Mesenchymal stem cell (in vitro differentiated cells and primary cell): ENCODE measurements at regions not wholly inside any gene's neighbourhood (a gene's known extent, or its start where the extent isn't known, plus 50 kb on each side); places are given as distances from the start of the nearest gene placed in this dataset.

ENCODE experiments used
- DNase-seq: peaks from one replicate; pipeline ENCODE4 v3.0.0-alpha.2; 2013
- H2AFZ ChIP-seq: one replicate; pipeline ENCODE4 v1.6.1; 2013; ENCODE audit warnings: low read depth, mild to moderate bottlenecking, control low read depth, inconsistent platforms, low read length, moderate library complexity
- H2AK5ac ChIP-seq: 2 replicates; pipeline ENCODE4 v1.6.1; 2013; ENCODE audit warnings: low read length, moderate library complexity, mild to moderate bottlenecking, inconsistent platforms; ENCODE audit not compliant: severe bottlenecking
- H2BK120ac ChIP-seq: one replicate; pipeline ENCODE4 v1.6.1; 2013; ENCODE audit warnings: low read depth, mild to moderate bottlenecking, inconsistent platforms, low read length, moderate library complexity
- H2BK12ac ChIP-seq, 2 experiments: one replicate each; pipeline ENCODE4 v1.6.1; 2013; ENCODE audit warnings: inconsistent platforms in 2 of 2, low read length in 2 of 2, mild to moderate bottlenecking in 2 of 2, moderate library complexity in 2 of 2, control low read depth in 1 of 2
- H2BK15ac ChIP-seq: one replicate; pipeline ENCODE4 v1.6.1; 2013; ENCODE audit warnings: mild to moderate bottlenecking, low read depth, inconsistent platforms; ENCODE audit not compliant: poor library complexity, severe bottlenecking
- H2BK5ac ChIP-seq: 2 replicates; pipeline ENCODE4 v1.6.1; 2013; ENCODE audit warnings: low read depth, mild to moderate bottlenecking, low read length, control low read depth, inconsistent platforms; ENCODE audit not compliant: poor library complexity, severe bottlenecking
- H3K14ac ChIP-seq, 2 experiments: one replicate each; pipeline ENCODE4 v1.6.1; 2013; ENCODE audit warnings: inconsistent platforms in 2 of 2, low read length in 2 of 2, control low read depth in 1 of 2, mild to moderate bottlenecking in 1 of 2, moderate library complexity in 1 of 2
- H3K18ac ChIP-seq, 2 experiments: one replicate each; pipeline ENCODE4 v1.6.1; 2013; ENCODE audit warnings: inconsistent platforms in 2 of 2, low read length in 2 of 2, control low read depth in 1 of 2, low read depth in 1 of 2, mild to moderate bottlenecking in 1 of 2
- H3K23ac ChIP-seq, 2 experiments: one replicate each; pipeline ENCODE4 v1.6.1; 2013; ENCODE audit warnings: inconsistent platforms in 2 of 2, low read length in 2 of 2, mild to moderate bottlenecking in 2 of 2, moderate library complexity in 2 of 2, control low read depth in 1 of 2
- H3K27ac ChIP-seq: 2 replicates; pipeline ENCODE4 v1.5.1; 2013; ENCODE audit warnings: mild to moderate bottlenecking, moderate library complexity, low read length, control low read depth, inconsistent platforms; ENCODE audit not compliant: poor library complexity, severe bottlenecking
- H3K27me3 ChIP-seq, 2 experiments: 2 replicates each; pipeline versions ENCODE4 v1.6.1 to v1.7.0; 2013; ENCODE audit warnings: low read length in 2 of 2, mild to moderate bottlenecking in 2 of 2, moderate library complexity in 2 of 2, control low read depth in 1 of 2, inconsistent platforms in 1 of 2; ENCODE audit not compliant: control insufficient read depth in 1 of 2, insufficient read depth in 1 of 2
- H3K36me3 ChIP-seq, 2 experiments: 2 replicates each; pipeline versions ENCODE4 v1.6.1 to v1.7.0; 2013; ENCODE audit warnings: low read length in 2 of 2, control low read depth in 1 of 2, inconsistent platforms in 1 of 2, low read depth in 1 of 2, mild to moderate bottlenecking in 1 of 2; ENCODE audit not compliant: insufficient read depth in 2 of 2, control insufficient read depth in 1 of 2
- H3K4ac ChIP-seq, 2 experiments: one replicate each; pipeline ENCODE4 v1.6.1; 2013; ENCODE audit warnings: inconsistent platforms in 2 of 2, low read length in 2 of 2, mild to moderate bottlenecking in 2 of 2, moderate library complexity in 2 of 2, control low read depth in 1 of 2, low read depth in 1 of 2
- H3K4me1 ChIP-seq: 2 replicates; pipeline ENCODE4 v1.6.1; 2013; ENCODE audit warnings: low read depth, low read length, control low read depth; ENCODE audit not compliant: control insufficient read depth, insufficient read depth
- H3K4me2 ChIP-seq: 2 replicates; pipeline ENCODE4 v1.6.1; 2013; ENCODE audit warnings: low read length, mild to moderate bottlenecking, inconsistent platforms; ENCODE audit not compliant: poor library complexity, severe bottlenecking
- H3K4me3 ChIP-seq, 2 experiments: 2 replicates each; pipeline versions ENCODE4 v1.5.1 to v1.7.0; 2013; ENCODE audit warnings: low read length in 2 of 2, mild to moderate bottlenecking in 2 of 2, control low read depth in 1 of 2, low read depth in 1 of 2; ENCODE audit not compliant: insufficient read depth in 1 of 2
- H3K79me1 ChIP-seq: replicated peaks from 2 replicates; pipeline ENCODE4 v1.6.1; 2013; ENCODE audit warnings: mild to moderate bottlenecking, control low read depth, low read length, inconsistent platforms; ENCODE audit not compliant: poor library complexity, severe bottlenecking
- H3K9ac ChIP-seq: 2 replicates; pipeline ENCODE4 v1.7.0; 2013; ENCODE audit warnings: mild to moderate bottlenecking, low read length, moderate library complexity
- H3K9me3 ChIP-seq: 2 replicates; pipeline ENCODE4 v1.7.0; 2013; ENCODE audit warnings: mild to moderate bottlenecking, low read length; ENCODE audit not compliant: control insufficient read depth
- H4K8ac ChIP-seq: one replicate; pipeline ENCODE4 v1.6.1; 2013; ENCODE audit warnings: inconsistent platforms, mild to moderate bottlenecking, low read length, moderate library complexity
- H4K91ac ChIP-seq: one replicate; pipeline ENCODE4 v1.6.1; 2013; ENCODE audit warnings: mild to moderate bottlenecking, low read length, inconsistent platforms
- WGBS: methylation state at CpG from one replicate; pipeline ENCODE4 v1.1.7; 2013; ENCODE audit warnings: mixed read lengths; 5-methylcytosine and 5-hydroxymethylcytosine counted together

- H4K91ac ChIP-seq, result no peak overlapping the region
- H3K27me3 ChIP-seq, result no peaks in the 10 kb centered on the region
- H3K4ac ChIP-seq, result no peak overlapping the region
- H3K36me3 ChIP-seq, result no peaks in the 10 kb centered on the region
- H2AK5ac ChIP-seq, result no peak overlapping the region
- no peak for DNase-seq
- H2BK15ac ChIP-seq, result no peak overlapping the region
- H2AFZ ChIP-seq, result no peak overlapping the region
- H3K9ac ChIP-seq, result no peak overlapping the region
- peaks cover 3% of the 10 kb centered on the region for H3K9me3 ChIP-seq
- no peak overlapping the region for H3K14ac ChIP-seq
- no peak overlapping the region for H3K4me2 ChIP-seq
- H3K79me1 ChIP-seq, result no peaks in the 10 kb centered on the region
- no peak overlapping the region for H3K18ac ChIP-seq
- H2BK5ac ChIP-seq, result no peak overlapping the region
- no peak overlapping the region for H3K4me3 ChIP-seq
- H4K8ac ChIP-seq, result no peak overlapping the region
- H2BK120ac ChIP-seq, result no peak overlapping the region
- no peak overlapping the region for H3K23ac ChIP-seq
- no peaks in the 10 kb centered on the region for H3K4me1 ChIP-seq
- no peak overlapping the region for H3K27ac ChIP-seq
- no peak overlapping the region for H2BK12ac ChIP-seq
Measured at GRCh38 chr6:66068907-66069306, 361.9 kb upstream of the EYS start.

DNA sequence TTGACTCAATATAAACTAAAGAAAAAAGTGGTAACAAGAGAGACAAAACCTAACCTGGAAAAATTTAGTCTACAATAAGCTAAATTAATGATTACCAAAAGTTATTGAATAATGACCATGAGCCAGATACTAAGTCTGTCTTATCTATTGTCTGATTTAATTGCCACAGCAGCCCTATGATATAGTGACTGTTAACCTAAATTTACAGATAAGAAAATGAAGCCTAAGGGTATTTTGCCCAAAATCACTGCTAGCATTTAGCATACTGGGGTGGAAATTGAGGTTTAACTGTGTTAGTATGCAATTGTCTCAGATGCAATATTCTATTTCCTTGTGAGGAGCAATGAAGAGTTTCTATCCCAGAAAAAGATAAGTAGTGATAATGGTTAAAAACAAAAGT lies 361.0 kb upstream of the EYS start:
- H3K9ac ChIP-seq, result no peak overlapping the region
- no peak overlapping the region for H3K18ac ChIP-seq
- no peak overlapping the region for H2AK5ac ChIP-seq
- no peaks in the 10 kb centered on the region for H3K79me1 ChIP-seq
- H2BK5ac ChIP-seq, result no peak overlapping the region
- no peak overlapping the region for H3K4me2 ChIP-seq
- H3K14ac ChIP-seq, result no peak overlapping the region
- no peak overlapping the region for H2AFZ ChIP-seq
- H4K91ac ChIP-seq, result no peak overlapping the region
- no peaks in the 10 kb centered on the region for H3K4me1 ChIP-seq
- no peaks in the 10 kb centered on the region for H3K36me3 ChIP-seq
- no peak overlapping the region for H3K4ac ChIP-seq
- H3K9me3 ChIP-seq, result peaks cover 3% of the 10 kb centered on the region
- no peaks in the 10 kb centered on the region for H3K27me3 ChIP-seq
- no peak overlapping the region for H2BK12ac ChIP-seq
- H3K4me3 ChIP-seq, result no peak overlapping the region
- no peak overlapping the region for H2BK15ac ChIP-seq
- H3K23ac ChIP-seq, result no peak overlapping the region
- H4K8ac ChIP-seq, result no peak overlapping the region
- no peak overlapping the region for H3K27ac ChIP-seq
- DNase-seq, result no peak
- H2BK120ac ChIP-seq, result no peak overlapping the region

DNA sequence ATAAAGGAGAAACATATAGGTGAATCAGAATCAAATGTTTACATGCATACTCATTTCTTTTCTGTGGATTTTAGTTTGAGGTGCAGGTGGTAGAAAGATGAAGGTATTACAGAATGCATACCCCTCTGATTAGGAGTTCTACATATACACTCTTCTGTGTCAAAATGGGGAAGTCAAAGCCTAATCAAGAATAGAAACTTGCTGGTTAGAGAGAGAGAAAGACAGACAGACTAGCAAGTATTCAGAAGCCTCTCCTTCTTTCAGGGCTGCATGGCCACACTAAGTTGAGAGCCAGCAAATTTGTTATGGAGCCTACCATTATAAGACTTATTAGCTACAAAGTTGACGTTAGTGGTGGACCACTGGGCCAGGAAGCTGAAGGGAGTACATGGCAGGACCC lies 358.3 kb upstream of the EYS start:
- no peak overlapping the region for H4K91ac ChIP-seq
- H2BK5ac ChIP-seq, result no peak overlapping the region
- no peak overlapping the region for H3K18ac ChIP-seq
- no peak overlapping the region for H2AK5ac ChIP-seq
- no peak for DNase-seq
- H3K4me1 ChIP-seq, result no peaks in the 10 kb centered on the region
- H3K9ac ChIP-seq, result no peak overlapping the region
- no peak overlapping the region for H3K23ac ChIP-seq
- no peak overlapping the region for H3K14ac ChIP-seq
- H3K36me3 ChIP-seq, result no peaks in the 10 kb centered on the region
- H3K4me2 ChIP-seq, result no peak overlapping the region
- H2AFZ ChIP-seq, result no peak overlapping the region
- no peak overlapping the region for H3K4me3 ChIP-seq
- no peaks in the 10 kb centered on the region for H3K27me3 ChIP-seq
- no peak overlapping the region for H2BK15ac ChIP-seq
- no peak overlapping the region for H3K4ac ChIP-seq
- WGBS, result 94% methylated on average over 1 of the region's 1 CpG
- no peaks in the 10 kb centered on the region for H3K79me1 ChIP-seq
- H3K9me3 ChIP-seq, result peaks cover 6% of the 10 kb centered on the region
- no peak overlapping the region for H2BK120ac ChIP-seq
- H4K8ac ChIP-seq, result no peak overlapping the region
- no peak overlapping the region for H2BK12ac ChIP-seq
- no peak overlapping the region for H3K27ac ChIP-seq

DNA sequence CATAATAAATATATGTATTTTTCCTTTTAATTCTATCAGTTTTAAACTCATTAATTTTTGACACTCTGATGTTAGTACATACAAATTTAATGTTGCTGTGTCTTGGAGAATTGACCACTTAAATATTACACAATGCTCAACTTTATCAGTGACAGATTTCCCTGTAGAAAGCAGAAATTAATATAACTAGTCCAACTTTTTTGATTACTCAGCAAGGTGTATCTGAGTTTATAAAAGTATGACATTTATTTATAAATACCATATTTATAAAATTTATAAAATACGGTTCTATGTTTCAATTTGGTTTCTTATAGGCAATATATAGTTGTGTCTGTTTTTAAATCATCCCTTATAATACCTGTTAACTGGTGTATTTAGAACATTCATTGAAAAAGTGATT lies 350.0 kb upstream of the EYS start:
- Histone ChIP-seq H3K18ac (no peak overlapping the region), H2BK12ac (no peak overlapping the region), H4K91ac (no peak overlapping the region), H3K23ac (no peak overlapping the region), H3K9me3 (no peaks in the 10 kb centered on the region), H3K9ac (no peak overlapping the region), H3K4me2 (no peak overlapping the region), H3K4me1 (no peaks in the 10 kb centered on the region), H3K4me3 (no peak overlapping the region), H3K79me1 (no peaks in the 10 kb centered on the region), H3K27ac (no peak overlapping the region), H4K8ac (no peak overlapping the region), H2BK5ac (no peak overlapping the region), H2AFZ (no peak overlapping the region), H3K14ac (no peak overlapping the region), H2BK120ac (no peak overlapping the region), H2BK15ac (no peak overlapping the region), H3K36me3 (no peaks in the 10 kb centered on the region), H2AK5ac (no peak overlapping the region), H3K4ac (no peak overlapping the region), H3K27me3 (no peaks in the 10 kb centered on the region)
- DNase-seq, result no peak
- WGBS, result no CpG with 5 or more reads among the region's 1 CpG
